Esophagus muscularis mucosa (tissue), 4 donors: ENCODE measurements at regions not wholly inside any gene's neighbourhood (a gene's known extent, or its start where the extent isn't known, plus 50 kb on each side); places are given as distances from the start of the nearest gene placed in this dataset.

ENCODE experiments used
- DNase-seq: peaks from one replicate; pipeline ENCODE4 v3.0.0-alpha.2; 2017; ENCODE audit errors: extremely low spot score
- H3K27ac ChIP-seq, 4 donors: fragments of 200-600 bp; sonication (generic); replicated peaks in 1 of 4; 1 replicate in 3 of 4; 2 replicates in 1 of 4; pipeline ENCODE4 v1.5.1; 2016 to 2019; ENCODE audit warnings: mild to moderate bottlenecking in 1 of 4
- H3K27me3 ChIP-seq, 4 donors: fragments of 200-600 bp; sonication (generic); one replicate each; pipeline versions ENCODE4 v1.5.1 to v1.6.0; 2016 to 2019
- H3K36me3 ChIP-seq, 4 donors: fragments of 200-600 bp; sonication (generic); one replicate each; pipeline ENCODE4 v1.5.1; 2016 to 2019
- H3K4me1 ChIP-seq, 4 donors: fragments of 200-600 bp; sonication (generic); one replicate each; pipeline ENCODE4 v1.5.1; 2016 to 2019
- H3K4me3 ChIP-seq, 4 donors: fragments of 200-600 bp; sonication (generic); 1 replicate in 2 of 4; 2 replicates in 2 of 4; pipeline ENCODE4 v1.5.1; 2016 to 2019; ENCODE audit warnings: mild to moderate bottlenecking in 4 of 4, moderate library complexity in 1 of 4
- H3K9me3 ChIP-seq, 4 donors: fragments of 200-600 bp; sonication (generic); 1 replicate in 3 of 4; 2 replicates in 1 of 4; pipeline ENCODE4 v1.5.1; 2016 to 2019
- EP300 ChIP-seq: sonication (generic); formaldehyde crosslinking; IDR thresholded peaks from one replicate; pipeline ENCODE4 v1.6.1; 2017; ENCODE audit warnings: antibody characterized with exemption
- POLR2A ChIP-seq: fragments of 450-650 bp; IDR thresholded peaks from one replicate; pipeline ENCODE4 v1.6.1; 2017; ENCODE audit warnings: antibody characterized with exemption, moderate library complexity, mild to moderate bottlenecking, low read depth
- POLR2AphosphoS5 ChIP-seq, 2 donors: sonication (generic); formaldehyde crosslinking; IDR thresholded peaks; one replicate each; pipeline ENCODE4 v1.6.1; 2017; ENCODE audit warnings: antibody characterized with exemption in 2 of 2
- WGBS: methylation state at CpG from one replicate; pipeline ENCODE4 v1.1.5; 2018; 5-methylcytosine and 5-hydroxymethylcytosine counted together
- intact Hi-C: fragments of 100-400 bp; cut with DNase I; formaldehyde crosslinking; loops from one replicate; pipeline ENCODE4 v1.15.1; 2023
- TF ChIP-seq, protein P1 (sequence below), 3 experiments: fragments of 200-600 bp in 2 of 3; fragments of 450-650 bp in 1 of 3; sonication (generic) in 2 of 3; IDR thresholded peaks; one replicate each; pipeline ENCODE4 v1.5.1; 2017 to 2019; ENCODE audit warnings: antibody characterized with exemption in 3 of 3, mild to moderate bottlenecking in 2 of 3, moderate library complexity in 1 of 3

DNA sequence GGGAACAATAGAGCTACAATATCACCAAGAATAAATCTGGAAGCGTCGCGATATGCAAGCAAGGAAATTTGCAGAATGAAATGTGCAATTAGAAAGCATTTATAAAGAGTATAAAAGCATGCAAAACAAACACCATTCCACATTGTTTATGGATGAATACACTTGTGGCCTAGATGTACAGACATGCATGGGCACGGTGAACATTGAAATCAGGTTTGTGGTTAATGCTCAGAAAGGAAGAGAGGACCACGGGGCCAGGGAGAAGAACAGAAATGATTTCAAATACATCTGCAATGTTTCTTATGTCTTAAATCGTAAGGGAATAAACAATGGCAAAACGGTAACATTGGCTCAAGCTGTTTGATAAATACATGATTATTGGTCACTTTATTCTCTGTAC is 235.9 kb downstream of the FOXL1 start:
- intact Hi-C loops: no loop called here
- H3K27ac ChIP-seq: no peak overlapping the region
- TF ChIP-seq EP300 (no peak), POLR2A (no peak), POLR2AphosphoS5 (IDR thresholded peaks at IDR 0.05) (no peak)
- TF ChIP-seq, protein P1, sequence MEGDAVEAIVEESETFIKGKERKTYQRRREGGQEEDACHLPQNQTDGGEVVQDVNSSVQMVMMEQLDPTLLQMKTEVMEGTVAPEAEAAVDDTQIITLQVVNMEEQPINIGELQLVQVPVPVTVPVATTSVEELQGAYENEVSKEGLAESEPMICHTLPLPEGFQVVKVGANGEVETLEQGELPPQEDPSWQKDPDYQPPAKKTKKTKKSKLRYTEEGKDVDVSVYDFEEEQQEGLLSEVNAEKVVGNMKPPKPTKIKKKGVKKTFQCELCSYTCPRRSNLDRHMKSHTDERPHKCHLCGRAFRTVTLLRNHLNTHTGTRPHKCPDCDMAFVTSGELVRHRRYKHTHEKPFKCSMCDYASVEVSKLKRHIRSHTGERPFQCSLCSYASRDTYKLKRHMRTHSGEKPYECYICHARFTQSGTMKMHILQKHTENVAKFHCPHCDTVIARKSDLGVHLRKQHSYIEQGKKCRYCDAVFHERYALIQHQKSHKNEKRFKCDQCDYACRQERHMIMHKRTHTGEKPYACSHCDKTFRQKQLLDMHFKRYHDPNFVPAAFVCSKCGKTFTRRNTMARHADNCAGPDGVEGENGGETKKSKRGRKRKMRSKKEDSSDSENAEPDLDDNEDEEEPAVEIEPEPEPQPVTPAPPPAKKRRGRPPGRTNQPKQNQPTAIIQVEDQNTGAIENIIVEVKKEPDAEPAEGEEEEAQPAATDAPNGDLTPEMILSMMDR (IDR thresholded peaks at IDR 0.05): no peak
- H3K9me3 ChIP-seq: no peaks in the 10 kb centered on the region
- H3K4me1 ChIP-seq: peaks cover 0 to 3% (median 0%) of the 10 kb centered on the region in 4 donors
- H3K27me3 ChIP-seq: peaks cover 0 to 63% (median 2%) of the 10 kb centered on the region in 4 donors
- WGBS: 80% methylated on average over 7 of the region's 7 CpGs
- no peaks in the 10 kb centered on the region for H3K36me3 ChIP-seq
- DNase-seq: no peak
- no peak overlapping the region for H3K4me3 ChIP-seq

DNA sequence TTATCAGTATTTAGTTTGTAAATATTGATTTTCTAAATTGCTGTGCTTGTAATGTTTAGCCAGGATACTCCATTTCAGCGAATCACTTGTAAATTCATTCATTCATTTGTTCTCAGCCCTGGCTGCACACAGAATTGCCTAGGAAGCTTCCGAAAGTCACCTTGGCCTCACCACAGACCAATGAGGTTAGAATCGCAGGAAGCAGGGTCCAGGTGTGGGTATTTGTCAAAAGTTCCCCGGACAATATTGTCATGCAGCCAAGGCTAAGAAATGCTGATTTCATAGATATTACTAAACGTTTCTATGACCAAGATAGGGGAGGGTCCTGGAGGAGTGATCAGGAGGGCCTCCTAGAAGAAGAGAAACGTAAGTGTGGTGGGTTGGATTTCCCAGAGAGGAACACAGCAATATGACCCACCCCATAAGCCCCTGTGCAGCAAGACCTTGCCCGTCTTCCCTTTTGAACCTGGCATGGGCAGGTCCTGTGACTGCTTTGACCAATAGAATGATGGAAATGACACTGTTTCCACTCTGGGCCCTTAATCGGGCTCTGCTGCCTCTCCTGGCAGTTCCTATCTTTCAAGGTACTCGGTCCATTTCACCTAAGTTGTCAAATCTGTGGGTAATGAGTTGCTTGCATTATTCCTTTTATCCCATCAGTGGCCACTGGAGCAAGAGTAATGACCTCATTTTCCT is 238.7 kb downstream of the FOXL1 start:
- TF ChIP-seq, protein P1 (IDR thresholded peaks at IDR 0.05): no peak
- TF ChIP-seq POLR2A: no peak
- Histone ChIP-seq H3K36me3 (no peaks in the 10 kb centered on the region), H3K27ac (no peak overlapping the region), H3K4me3 (no peak overlapping the region), H3K27me3 (peaks cover 0 to 69% (median 8%) of the 10 kb centered on the region in 4 donors), H3K4me1 (peaks cover 0 to 3% (median 0%) of the 10 kb centered on the region in 4 donors), H3K9me3 (no peaks in the 10 kb centered on the region)
- WGBS: 75% methylated on average over 9 of the region's 9 CpGs
- intact Hi-C loops: no loop called here
- DNase-seq: no peak

DNA sequence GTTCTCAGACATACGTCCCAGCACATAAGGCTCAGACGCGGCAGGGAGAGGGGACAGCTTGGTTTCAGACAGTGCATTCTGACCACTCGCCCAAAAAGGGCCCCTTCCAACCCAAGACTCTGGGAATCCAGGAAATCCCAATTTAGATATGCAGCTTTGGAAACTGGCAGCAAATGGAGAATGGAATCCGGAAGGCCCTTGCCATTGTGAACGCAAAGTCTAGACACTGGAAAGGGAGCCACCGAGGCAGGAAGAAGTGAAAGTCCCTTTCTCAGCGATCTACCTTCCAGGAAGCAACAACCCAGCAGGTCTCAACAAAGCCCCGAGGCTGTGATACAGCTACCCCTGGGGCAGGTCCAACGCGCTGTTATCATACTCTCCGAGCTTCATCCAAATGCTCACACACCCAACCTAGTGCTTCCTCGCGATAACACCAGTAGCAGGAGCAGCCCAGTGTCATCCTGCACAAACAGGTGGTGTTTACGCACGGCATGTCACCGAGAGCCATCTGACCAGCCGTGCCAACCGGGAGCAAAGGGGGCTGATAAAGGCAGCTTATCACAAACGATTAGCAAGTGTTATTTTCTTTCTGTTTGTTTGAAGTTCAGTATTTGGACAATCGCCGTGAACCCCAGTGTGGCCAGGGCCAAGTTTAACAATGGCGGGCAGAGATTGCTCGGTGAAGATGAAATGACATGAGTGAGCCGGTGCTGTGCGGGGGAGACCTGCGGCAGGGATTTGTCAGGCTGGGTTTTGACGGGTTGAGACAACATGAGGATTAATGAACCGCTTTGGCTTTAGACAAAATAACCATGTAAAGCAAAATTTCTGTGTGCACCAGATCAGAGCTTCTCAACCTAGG is 240.6 kb downstream of the FOXL1 start:
- peaks cover 0 to 6% (median 0%) of the 10 kb centered on the region in 4 donors for H3K4me1 ChIP-seq
- peaks cover 0 to 74% (median 8%) of the 10 kb centered on the region in 4 donors for H3K27me3 ChIP-seq
- H3K27ac ChIP-seq: no peak overlapping the region
- intact Hi-C loops: no loop called here
- 50% methylated on average over 29 of the region's 29 CpGs for WGBS
- H3K9me3 ChIP-seq: no peaks in the 10 kb centered on the region
- DNase-seq: no peak
- TF ChIP-seq EP300: no peak
- TF ChIP-seq, protein P1 (IDR thresholded peaks at IDR 0.05): no peak
- no peak for TF ChIP-seq POLR2A
- no peak for TF ChIP-seq POLR2AphosphoS5 (IDR thresholded peaks at IDR 0.05)
- no peak overlapping the region for H3K4me3 ChIP-seq
- H3K36me3 ChIP-seq: no peaks in the 10 kb centered on the region

DNA sequence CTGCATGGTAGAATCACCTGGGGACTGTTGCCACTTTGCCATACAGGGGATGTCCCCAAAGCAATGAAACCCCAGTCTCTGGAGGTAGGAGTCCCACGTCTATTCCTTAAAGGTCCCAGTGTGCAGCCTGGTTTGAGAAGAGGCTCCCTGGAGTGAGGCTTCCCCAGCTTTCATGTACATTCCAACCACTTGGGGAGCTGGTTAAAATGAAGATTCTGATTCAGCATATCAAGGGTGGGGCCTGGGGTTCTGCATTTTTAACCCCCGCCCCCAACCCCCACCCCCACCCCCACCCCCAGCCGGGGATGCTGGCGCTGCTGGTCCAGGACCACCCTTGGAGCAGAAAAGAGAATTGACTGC is 241.2 kb downstream of the FOXL1 start:
- no peak overlapping the region for H3K4me3 ChIP-seq
- 11% methylated on average over 1 of the region's 4 CpGs for WGBS
- peaks cover 0 to 6% (median 0%) of the 10 kb centered on the region in 4 donors for H3K4me1 ChIP-seq
- intact Hi-C loops: no loop called here
- no peak overlapping the region for H3K27ac ChIP-seq
- TF ChIP-seq, protein P1 (IDR thresholded peaks at IDR 0.05): no peak
- no peak for TF ChIP-seq POLR2A
- TF ChIP-seq EP300: no peak
- TF ChIP-seq POLR2AphosphoS5 (IDR thresholded peaks at IDR 0.05): no peak
- H3K9me3 ChIP-seq: no peaks in the 10 kb centered on the region
- DNase-seq: no peak
- no peaks in the 10 kb centered on the region for H3K36me3 ChIP-seq
- H3K27me3 ChIP-seq: peaks cover 0 to 80% (median 8%) of the 10 kb centered on the region in 4 donors
